Left ventricle myocardium superior (tissue), 1 donor: ENCODE measurements at regions not wholly inside any gene's neighbourhood (a gene's known extent, or its start where the extent isn't known, plus 50 kb on each side); places are given as distances from the start of the nearest gene placed in this dataset.
"Not testable (repeated sequence)": the region's sequence is repeated elsewhere in the genome, so short reads cannot be mapped to it uniquely, and the experiment has no call there.

ENCODE experiments used
- ATAC-seq: fragments of 200-7000 bp; cut with Tn5 transposase; one replicate; pipeline ENCODE4 v1.9.1; 2020; ENCODE audit warnings: mild to moderate bottlenecking, moderate library complexity
- DNase-seq: peaks from one replicate; pipeline ENCODE4 v3.0.0-alpha.2; 2020
- intact Hi-C: fragments of 100-400 bp; cut with micrococcal nuclease; formaldehyde crosslinking; loops from one replicate; pipeline ENCODE4 v1.11.0; 2022
- donor health status: DM: no; HTN: yes; CAD: no; lungs with severe emphysema.

GRCh38 chr15:47035475-47036406 is 681.6 kb upstream of the SEMA6D start:
- DNase-seq (no peak), ATAC-seq (no peak)
- intact Hi-C loops: no loop called here

- ATAC-seq (no peak), DNase-seq (no peak)
- intact Hi-C loops: no loop called here
Observed at GRCh38 chr15:47037003-47037402, 680.3 kb upstream of the SEMA6D start.

- no peak for ATAC-seq
Observed at GRCh38 chr15:47039225-47039624, 678.1 kb upstream of the SEMA6D start.

GRCh38 chr15:47041301-47041700 is 676.0 kb upstream of the SEMA6D start:
- intact Hi-C loops: no loop called here
- DNase-seq (no peak), ATAC-seq (no peak)

More at GRCh38 chr15:47039225-47039624, 678.1 kb upstream of the SEMA6D start:
- DNase-seq: no peak
- intact Hi-C loops: no loop called here

GRCh38 chr15:47047981-47048380 is 669.3 kb upstream of the SEMA6D start:
- intact Hi-C loops, ATAC-seq, DNase-seq: not testable (repeated sequence)

- intact Hi-C loops: no loop called here
- ATAC-seq: no peak
- no peak for DNase-seq
Observed at GRCh38 chr15:47066392-47066791, 650.9 kb upstream of the SEMA6D start.

- intact Hi-C loops, ATAC-seq, DNase-seq: not testable (repeated sequence)
Observed at GRCh38 chr15:47077846-47078245, 639.5 kb upstream of the SEMA6D start.

GRCh38 chr15:47095833-47096232 is 621.5 kb upstream of the SEMA6D start:
- intact Hi-C loops: no loop called here
- DNase-seq (no peak), ATAC-seq (no peak)

GRCh38 chr15:47098526-47098925 is 618.8 kb upstream of the SEMA6D start:
- ATAC-seq, intact Hi-C loops: not testable (repeated sequence)

GRCh38 chr15:47099801-47100200 is 617.5 kb upstream of the SEMA6D start:
- ATAC-seq, DNase-seq, intact Hi-C loops: not testable (repeated sequence)

More at GRCh38 chr15:47098526-47098925, 618.8 kb upstream of the SEMA6D start:
- not testable (repeated sequence) for DNase-seq

GRCh38 chr15:47108800-47109199 is 608.5 kb upstream of the SEMA6D start:
- ATAC-seq, DNase-seq, intact Hi-C loops: not testable (repeated sequence)

GRCh38 chr15:47116698-47117097 is 600.6 kb upstream of the SEMA6D start:
- DNase-seq (no peak), ATAC-seq (no peak)
- intact Hi-C loops: no loop called here

GRCh38 chr15:47119349-47119748 is 598.0 kb upstream of the SEMA6D start:
- DNase-seq (no peak), ATAC-seq (no peak)
- intact Hi-C loops: no loop called here

- DNase-seq: no peak
- ATAC-seq: no peak
- intact Hi-C loops: no loop called here
Observed at GRCh38 chr15:47124430-47125102, 592.7 kb upstream of the SEMA6D start.

- ATAC-seq: no peak
- intact Hi-C loops: no loop called here
- no peak for DNase-seq
Observed at GRCh38 chr15:47129033-47129432, 588.3 kb upstream of the SEMA6D start.

- ATAC-seq, intact Hi-C loops, DNase-seq: not testable (repeated sequence)
Observed at GRCh38 chr15:47131450-47131849, 585.9 kb upstream of the SEMA6D start.

- intact Hi-C loops: no loop called here
- DNase-seq (no peak), ATAC-seq (no peak)
Observed at GRCh38 chr15:47135267-47135666, 582.0 kb upstream of the SEMA6D start.

- intact Hi-C loops: no loop called here
- ATAC-seq (no peak), DNase-seq (no peak)
Observed at GRCh38 chr15:47136236-47136635, 581.1 kb upstream of the SEMA6D start.

GRCh38 chr15:47139965-47140364 is 577.3 kb upstream of the SEMA6D start:
- intact Hi-C loops: no loop called here
- DNase-seq: no peak
- no peak for ATAC-seq

GRCh38 chr15:47157827-47158226 is 559.5 kb upstream of the SEMA6D start:
- no peak for ATAC-seq
- DNase-seq: no peak
- intact Hi-C loops: no loop called here
